GM23248 (cell line): ENCODE measurements at regions not wholly inside any gene's neighbourhood (a gene's known extent, or its start where the extent isn't known, plus 50 kb on each side); places are given as distances from the start of the nearest gene placed in this dataset.

Experiments
- DNase-seq: peaks from one replicate; pipeline ENCODE4 v3.0.0-alpha.2; 2015
- H2AFZ ChIP-seq: fragments of 200-600 bp; sonication (generic); 2 replicates; pipeline ENCODE4 v1.6.1; 2016; ENCODE audit warnings: antibody characterized with exemption
- H3F3A ChIP-seq: fragments of 200-600 bp; sonication (generic); 2 replicates; pipeline ENCODE4 v1.6.1; 2016; ENCODE audit warnings: mild to moderate bottlenecking, antibody characterized with exemption, mixed run types; ENCODE audit not compliant: insufficient read depth
- H3K27ac ChIP-seq: fragments of 200-600 bp; sonication (generic); 2 replicates; pipeline ENCODE4 v1.5.1; 2016; ENCODE audit warnings: mild to moderate bottlenecking
- H3K27me3 ChIP-seq: fragments of 200-600 bp; sonication (generic); replicated peaks from 2 replicates; pipeline ENCODE4 v1.6.1; 2016; ENCODE audit warnings: mild to moderate bottlenecking; ENCODE audit not compliant: insufficient read depth
- H3K36me3 ChIP-seq: fragments of 200-600 bp; sonication (generic); 2 replicates; pipeline ENCODE4 v1.6.1; 2016; ENCODE audit warnings: low read depth, mild to moderate bottlenecking
- H3K4me1 ChIP-seq: fragments of 200-600 bp; sonication (generic); 2 replicates; pipeline ENCODE4 v1.6.1; 2016; ENCODE audit warnings: mild to moderate bottlenecking; ENCODE audit not compliant: insufficient read depth
- H3K4me2 ChIP-seq: fragments of 200-600 bp; sonication (generic); one replicate; pipeline ENCODE4 v1.6.1; 2016; ENCODE audit warnings: mild to moderate bottlenecking; ENCODE audit not compliant: unreplicated experiment
- H3K4me3 ChIP-seq: fragments of 200-600 bp; sonication (generic); 2 replicates; pipeline ENCODE4 v1.5.1; 2016; ENCODE audit warnings: mild to moderate bottlenecking
- H3K79me2 ChIP-seq: fragments of 200-600 bp; sonication (generic); 2 replicates; pipeline ENCODE4 v1.6.1; 2016; ENCODE audit warnings: mild to moderate bottlenecking; ENCODE audit not compliant: insufficient read depth
- H3K9ac ChIP-seq: fragments of 200-600 bp; sonication (generic); 2 replicates; pipeline ENCODE4 v1.6.1; 2016; ENCODE audit warnings: mild to moderate bottlenecking
- H3K9me2 ChIP-seq: fragments of 200-600 bp; sonication (generic); 2 replicates; pipeline ENCODE4 v1.6.1; 2016; ENCODE audit warnings: mixed run types, mild to moderate bottlenecking, moderate library complexity; ENCODE audit not compliant: insufficient read depth
- H3K9me3 ChIP-seq: fragments of 200-600 bp; sonication (generic); one replicate; pipeline ENCODE4 v1.6.1; 2017; ENCODE audit warnings: low read depth
- H4K20me1 ChIP-seq: fragments of 200-600 bp; sonication (generic); 2 replicates; pipeline ENCODE4 v1.6.0; 2016; ENCODE audit not compliant: insufficient read depth
- EZH2 ChIP-seq: fragments of 200-600 bp; sonication (generic); IDR thresholded peaks from 2 replicates; pipeline ENCODE4 v1.6.1; 2018; ENCODE audit warnings: antibody characterized with exemption, mild to moderate bottlenecking; ENCODE audit not compliant: insufficient read depth, poor library complexity, severe bottlenecking
- EZH2phosphoT487 ChIP-seq: fragments of 200-600 bp; sonication (generic); IDR thresholded peaks from 2 replicates; pipeline ENCODE4 v1.6.1; 2018; ENCODE audit warnings: antibody characterized with exemption, moderate library complexity, mild to moderate bottlenecking, low read depth; ENCODE audit not compliant: insufficient read depth
- WGBS, 2 experiments: methylation state at CpG; one replicate each; pipeline ENCODE4 v1.1.6; 2015 to 2017; ENCODE audit warnings: low lambda C conversion rate in 2 of 2, low coverage in 1 of 2; ENCODE audit errors: missing lambda C conversion rate in 2 of 2; 5-methylcytosine and 5-hydroxymethylcytosine counted together
- in situ Hi-C: fragments of 300-500 bp; cut with MboI; formaldehyde crosslinking; loops from 2 replicates; pipeline ENCODE4 v1.15.0; 2020

DNA sequence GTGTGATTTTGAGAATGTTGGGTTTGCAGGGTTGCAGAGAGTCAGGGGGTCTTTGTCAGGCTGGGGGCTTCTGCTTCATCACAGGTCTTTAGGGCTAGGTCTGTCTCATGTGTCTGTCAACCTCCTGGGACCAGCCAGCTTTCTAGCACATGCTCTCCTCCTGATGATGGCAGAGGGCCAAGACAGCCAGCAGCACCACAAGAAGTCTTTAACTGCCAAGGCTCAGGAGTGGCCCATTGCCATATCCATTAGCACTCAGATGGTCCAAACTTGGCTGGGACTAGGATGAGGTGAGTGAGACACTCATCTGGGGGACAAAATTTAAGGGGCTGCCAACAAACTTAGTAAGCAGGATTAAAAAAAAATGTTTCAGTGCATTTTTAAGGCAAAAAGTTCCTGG is 384.2 kb upstream of the CDH10 start:
- Histone ChIP-seq H3F3A (no peaks in the 10 kb centered on the region), H3K79me2 (no peaks in the 10 kb centered on the region), H3K4me1 (no peaks in the 10 kb centered on the region), H3K9ac (no peak overlapping the region), H3K9me2 (no peaks in the 10 kb centered on the region), H3K4me2 (no peak overlapping the region), H4K20me1 (no peaks in the 10 kb centered on the region), H3K4me3 (no peak overlapping the region), H3K9me3 (no peaks in the 10 kb centered on the region), H3K36me3 (no peaks in the 10 kb centered on the region), H3K27me3 (no peaks in the 10 kb centered on the region), H3K27ac (no peak overlapping the region), H2AFZ (no peak overlapping the region)
- TF ChIP-seq EZH2phosphoT487: no peak
- TF ChIP-seq EZH2: no peak
- in situ Hi-C loops: no loop called here
- no peak for DNase-seq

DNA sequence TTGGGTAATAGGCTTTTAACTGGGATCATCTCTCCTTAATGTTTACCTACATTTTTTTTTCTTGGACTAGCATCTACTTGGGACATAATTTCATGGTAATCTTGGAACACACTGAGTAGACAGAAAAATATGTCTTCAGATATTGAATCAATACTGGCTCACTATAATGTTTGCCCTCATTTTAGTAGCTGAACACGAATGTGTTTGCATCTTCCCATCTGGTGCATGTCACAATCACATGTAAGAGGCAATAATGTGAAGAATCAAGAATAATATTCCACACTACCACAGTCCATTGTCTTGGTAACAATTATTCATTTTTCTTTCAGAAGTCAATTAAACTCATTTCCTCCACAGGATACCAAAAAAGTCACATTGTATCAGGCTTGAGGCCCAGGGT is 382.7 kb upstream of the CDH10 start:
- Histone ChIP-seq H4K20me1 (no peaks in the 10 kb centered on the region), H3K9ac (no peak overlapping the region), H3K4me1 (no peaks in the 10 kb centered on the region), H3K27ac (no peak overlapping the region), H3K9me3 (no peaks in the 10 kb centered on the region), H3K9me2 (no peaks in the 10 kb centered on the region), H3K4me3 (no peak overlapping the region), H3K27me3 (no peaks in the 10 kb centered on the region), H3K79me2 (no peaks in the 10 kb centered on the region), H3K4me2 (no peak overlapping the region), H3F3A (no peaks in the 10 kb centered on the region), H2AFZ (no peak overlapping the region), H3K36me3 (no peaks in the 10 kb centered on the region)
- in situ Hi-C loops: no loop called here
- TF ChIP-seq EZH2phosphoT487 (no peak), EZH2 (no peak)
- DNase-seq: no peak
- WGBS, 2 experiments: 0% methylated on average over 1 of the region's 1 CpG

DNA sequence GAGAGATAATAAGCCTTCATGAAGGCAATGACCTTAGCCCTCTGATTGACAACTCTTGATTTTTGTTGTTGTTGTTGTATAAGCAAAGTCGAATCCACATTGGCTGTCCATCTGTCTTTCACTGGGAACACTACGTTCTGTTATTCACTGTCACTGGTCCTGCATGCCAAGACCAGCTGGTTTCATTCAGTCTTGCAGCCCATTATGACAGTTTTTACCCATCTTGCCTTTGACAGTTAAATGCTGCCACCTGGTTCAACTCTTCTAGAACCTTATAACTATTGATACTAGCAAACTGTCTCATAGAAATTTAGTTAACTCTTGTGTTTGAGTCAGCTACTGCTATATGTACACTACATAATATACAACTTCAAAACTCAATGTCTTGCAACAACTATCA is 382.3 kb upstream of the CDH10 start:
- DNase-seq: no peak
- H3K27ac ChIP-seq: no peak overlapping the region
- no peaks in the 10 kb centered on the region for H4K20me1 ChIP-seq
- H2AFZ ChIP-seq: no peak overlapping the region
- no peaks in the 10 kb centered on the region for H3F3A ChIP-seq
- H3K79me2 ChIP-seq: no peaks in the 10 kb centered on the region
- H3K36me3 ChIP-seq: no peaks in the 10 kb centered on the region
- in situ Hi-C loops: no loop called here
- no peaks in the 10 kb centered on the region for H3K9me3 ChIP-seq
- no peak overlapping the region for H3K4me3 ChIP-seq
- WGBS, 2 experiments: 5 to 6% methylated on average over 2 of the region's 2 CpGs
- H3K4me2 ChIP-seq: no peak overlapping the region
- H3K9me2 ChIP-seq: no peaks in the 10 kb centered on the region
- no peaks in the 10 kb centered on the region for H3K4me1 ChIP-seq
- H3K27me3 ChIP-seq: no peaks in the 10 kb centered on the region
- no peak for TF ChIP-seq EZH2phosphoT487
- TF ChIP-seq EZH2: no peak
- no peak overlapping the region for H3K9ac ChIP-seq

- in situ Hi-C loops: no loop called here
- Histone ChIP-seq H3K36me3 (no peaks in the 10 kb centered on the region), H3F3A (no peaks in the 10 kb centered on the region), H3K27me3 (no peaks in the 10 kb centered on the region), H3K27ac (no peak overlapping the region), H3K9me3 (no peaks in the 10 kb centered on the region), H2AFZ (no peak overlapping the region), H3K79me2 (no peaks in the 10 kb centered on the region), H3K9me2 (no peaks in the 10 kb centered on the region), H4K20me1 (no peaks in the 10 kb centered on the region), H3K4me2 (no peak overlapping the region), H3K9ac (no peak overlapping the region), H3K4me3 (no peak overlapping the region), H3K4me1 (no peaks in the 10 kb centered on the region)
- TF ChIP-seq EZH2phosphoT487 (no peak), EZH2 (no peak)
- no peak for DNase-seq
- 37 to 44% methylated on average over 4 of the region's 4 CpGs for WGBS, 2 experiments
Observed at GRCh38 chr5:25025831-25026230, 381.1 kb upstream of the CDH10 start.

DNA sequence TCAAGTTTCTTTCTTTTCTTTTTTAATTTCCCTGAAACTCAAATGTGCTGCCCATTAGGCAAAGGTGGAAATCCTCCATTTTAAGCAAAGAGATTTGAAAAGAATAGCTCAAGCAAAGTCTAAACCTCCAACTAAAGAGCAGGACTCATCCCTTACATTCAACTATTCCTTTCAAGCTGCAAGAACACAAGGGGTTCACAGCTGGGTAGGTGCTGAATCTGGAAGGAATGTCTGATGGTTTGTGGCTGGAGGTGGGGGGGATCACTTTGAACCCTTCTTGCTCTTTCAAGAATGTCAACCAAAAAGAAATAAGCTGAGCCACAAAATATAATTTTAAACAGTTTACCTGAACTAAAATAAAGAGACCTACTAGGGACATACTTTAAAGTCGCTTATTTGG is 375.7 kb upstream of the CDH10 start:
- H3F3A ChIP-seq: no peaks in the 10 kb centered on the region
- in situ Hi-C loops: no loop called here
- H3K27ac ChIP-seq: no peak overlapping the region
- no peaks in the 10 kb centered on the region for H4K20me1 ChIP-seq
- no peaks in the 10 kb centered on the region for H3K9me2 ChIP-seq
- no peak overlapping the region for H3K4me2 ChIP-seq
- H3K9me3 ChIP-seq: no peaks in the 10 kb centered on the region
- 4 to 9% methylated on average over 1 of the region's 1 CpG for WGBS, 2 experiments
- H3K4me3 ChIP-seq: no peak overlapping the region
- DNase-seq: no peak
- H3K27me3 ChIP-seq: no peaks in the 10 kb centered on the region
- no peak for TF ChIP-seq EZH2
- H3K79me2 ChIP-seq: no peaks in the 10 kb centered on the region
- no peaks in the 10 kb centered on the region for H3K36me3 ChIP-seq
- H3K4me1 ChIP-seq: no peaks in the 10 kb centered on the region
- no peak overlapping the region for H3K9ac ChIP-seq
- H2AFZ ChIP-seq: no peak overlapping the region
